ENCODE measurements at regions not wholly inside any gene's neighbourhood (a gene's known extent, or its start where the extent isn't known, plus 50 kb on each side); places are given as distances from the start of the nearest gene placed in this dataset.

DNA sequence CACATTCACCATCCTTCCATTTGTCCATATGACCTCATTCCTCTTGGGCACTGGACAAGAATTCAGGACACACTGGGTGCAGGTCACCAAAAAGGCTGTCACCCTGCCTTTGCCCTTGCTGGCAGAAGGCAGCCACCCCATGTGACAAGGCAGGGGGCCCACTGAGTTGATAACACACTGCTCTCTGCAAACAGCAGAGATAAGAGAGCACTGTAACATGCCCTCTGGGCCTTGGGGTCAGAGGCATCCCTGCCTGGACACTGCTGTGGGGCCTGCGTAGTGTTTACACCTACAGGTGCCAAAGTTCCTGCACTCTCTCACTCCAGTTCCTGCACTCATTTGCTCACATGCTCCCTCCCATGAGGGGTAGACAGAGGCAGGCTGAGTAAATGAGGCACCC lies 344.7 kb upstream of the TCF4 start:
- H2BK20ac ChIP-seq (ENCODE audit: low read depth, low read length, poor library complexity, severe bottlenecking): no peak overlapping the region
- H3K23me2 ChIP-seq (ENCODE audit: insufficient read length, low read depth, low read length, poor library complexity, severe bottlenecking): no peaks in the 10 kb centered on the region
- TF ChIP-seq, protein P1, sequence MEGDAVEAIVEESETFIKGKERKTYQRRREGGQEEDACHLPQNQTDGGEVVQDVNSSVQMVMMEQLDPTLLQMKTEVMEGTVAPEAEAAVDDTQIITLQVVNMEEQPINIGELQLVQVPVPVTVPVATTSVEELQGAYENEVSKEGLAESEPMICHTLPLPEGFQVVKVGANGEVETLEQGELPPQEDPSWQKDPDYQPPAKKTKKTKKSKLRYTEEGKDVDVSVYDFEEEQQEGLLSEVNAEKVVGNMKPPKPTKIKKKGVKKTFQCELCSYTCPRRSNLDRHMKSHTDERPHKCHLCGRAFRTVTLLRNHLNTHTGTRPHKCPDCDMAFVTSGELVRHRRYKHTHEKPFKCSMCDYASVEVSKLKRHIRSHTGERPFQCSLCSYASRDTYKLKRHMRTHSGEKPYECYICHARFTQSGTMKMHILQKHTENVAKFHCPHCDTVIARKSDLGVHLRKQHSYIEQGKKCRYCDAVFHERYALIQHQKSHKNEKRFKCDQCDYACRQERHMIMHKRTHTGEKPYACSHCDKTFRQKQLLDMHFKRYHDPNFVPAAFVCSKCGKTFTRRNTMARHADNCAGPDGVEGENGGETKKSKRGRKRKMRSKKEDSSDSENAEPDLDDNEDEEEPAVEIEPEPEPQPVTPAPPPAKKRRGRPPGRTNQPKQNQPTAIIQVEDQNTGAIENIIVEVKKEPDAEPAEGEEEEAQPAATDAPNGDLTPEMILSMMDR (conservative IDR thresholded peaks at IDR 0.05): no peak
- H3K23ac ChIP-seq (ENCODE audit: insufficient read length, low read depth, low read length): no peak overlapping the region
- H2BK12ac ChIP-seq (ENCODE audit: insufficient read length, low read depth, low read length): no peak overlapping the region
- no peaks in the 10 kb centered on the region; the same call in 1 of the 2 replicates for H3K4me1 ChIP-seq (ENCODE audit: insufficient read depth, low read length)
- H3K27me3 Mint-ChIP-seq (ENCODE audit: low read depth): no peaks in the 10 kb centered on the region
- no peak overlapping the region for H3K27ac ChIP-seq (ENCODE audit: insufficient read length, low read depth, low read length)
- H3T11ph ChIP-seq (ENCODE audit: low read length): no peak overlapping the region
- H3K9me3 Mint-ChIP-seq: peaks cover 8 to 10% of the 10 kb centered on the region in 2 experiments
- no peak overlapping the region for H3K4me2 ChIP-seq (ENCODE audit: insufficient read depth, insufficient read length, low read length)
- no peaks in the 10 kb centered on the region for H3K9me3 ChIP-seq (ENCODE audit: control insufficient read depth, low read depth, low read length)
- no peak overlapping the region for H3K56ac ChIP-seq (ENCODE audit: insufficient read length, low read depth, low read length)
- H4K91ac ChIP-seq (ENCODE audit: insufficient read length, low read depth, low read length): no peak overlapping the region
- no peak overlapping the region for H2AK5ac ChIP-seq (ENCODE audit: insufficient read length, low read length)
- no peaks in the 10 kb centered on the region for H3K79me2 ChIP-seq (ENCODE audit: insufficient read depth, low read length)
- no peak overlapping the region for H3K27ac Mint-ChIP-seq
- no peak overlapping the region for H3K4ac ChIP-seq (ENCODE audit: low read depth, low read length)
- no peak overlapping the region for H3K4me3 Mint-ChIP-seq
- no peak overlapping the region for H3K18ac ChIP-seq (ENCODE audit: insufficient read length, low read depth, low read length)
- peaks cover 2% of the 10 kb centered on the region in 2 experiments; a peak in 1 of 4 replicates for H3K4me1 Mint-ChIP-seq
- H3K27me3 ChIP-seq (ENCODE audit: insufficient read depth, low read length): no peaks in the 10 kb centered on the region
- H2BK15ac ChIP-seq (ENCODE audit: low read depth, low read length): no peak overlapping the region
- no peak overlapping the region for H3K9ac ChIP-seq (ENCODE audit: extremely low read depth, insufficient read length, low read length)
- no peak overlapping the region for H2BK5ac ChIP-seq (ENCODE audit: insufficient read length, low read length)
- H4K20me1 ChIP-seq (ENCODE audit: control insufficient read depth, insufficient read depth, insufficient read length): no peaks in the 10 kb centered on the region
- no peak overlapping the region for H4K5ac ChIP-seq (ENCODE audit: insufficient read length, low read depth, low read length)
- H3K36me3 Mint-ChIP-seq (ENCODE audit: insufficient read depth in 1 of 3, low read depth in 3 of 3): peaks cover 7 to 15% (median 12%) of the 10 kb centered on the region in 3 experiments; a peak in 6 of 7 replicates
- H2AFZ ChIP-seq (ENCODE audit: low read length): no peak overlapping the region
- no CpG with 5 or more reads among the region's 1 CpG for WGBS (ENCODE audit: extremely low coverage, insufficient read length, low lambda C conversion rate)
- no peak overlapping the region for H2BK120ac ChIP-seq (ENCODE audit: low read depth, low read length, poor library complexity, severe bottlenecking)
- no peak for DNase-seq
- no peaks in the 10 kb centered on the region for H3K79me1 ChIP-seq (ENCODE audit: insufficient read depth, low read depth, low read length, poor library complexity, severe bottlenecking)
- H4K8ac ChIP-seq (replicated peaks; ENCODE audit: insufficient read length, low read depth, low read length): no peak overlapping the region
- no peak overlapping the region for H3K14ac ChIP-seq (ENCODE audit: insufficient read depth, low read length)
